Activated T-cell treated with anti-CD3 and anti-CD28 coated beads, Interleukin-2, amount 50 U/mL, for 24 hours (primary cell): ENCODE measurements at regions not wholly inside any gene's neighbourhood (a gene's known extent, or its start where the extent isn't known, plus 50 kb on each side); places are given as distances from the start of the nearest gene placed in this dataset.

Experiments used
- DNase-seq: peaks from one replicate; pipeline ENCODE4 v3.0.0-alpha.2; 2020
- H3K27ac Mint-ChIP-seq: 2 replicates; pipeline ENCODE4 v1.8.0; 2020; ENCODE audit warnings: mild to moderate bottlenecking, mixed read lengths
- H3K27me3 Mint-ChIP-seq: 2 replicates; pipeline ENCODE4 v1.8.0; 2020; ENCODE audit warnings: mixed read lengths
- H3K36me3 Mint-ChIP-seq: 2 replicates; pipeline ENCODE4 v1.8.0; 2020; ENCODE audit warnings: low read depth, mixed read lengths
- H3K4me1 Mint-ChIP-seq: 2 replicates; pipeline ENCODE4 v1.8.0; 2020; ENCODE audit warnings: low read depth, mixed read lengths
- H3K4me3 Mint-ChIP-seq: 2 replicates; pipeline ENCODE4 v1.8.0; 2020; ENCODE audit warnings: mild to moderate bottlenecking, moderate library complexity, mixed read lengths
- H3K9me3 Mint-ChIP-seq: 2 replicates; pipeline ENCODE4 v1.8.0; 2020; ENCODE audit warnings: mixed read lengths

DNA sequence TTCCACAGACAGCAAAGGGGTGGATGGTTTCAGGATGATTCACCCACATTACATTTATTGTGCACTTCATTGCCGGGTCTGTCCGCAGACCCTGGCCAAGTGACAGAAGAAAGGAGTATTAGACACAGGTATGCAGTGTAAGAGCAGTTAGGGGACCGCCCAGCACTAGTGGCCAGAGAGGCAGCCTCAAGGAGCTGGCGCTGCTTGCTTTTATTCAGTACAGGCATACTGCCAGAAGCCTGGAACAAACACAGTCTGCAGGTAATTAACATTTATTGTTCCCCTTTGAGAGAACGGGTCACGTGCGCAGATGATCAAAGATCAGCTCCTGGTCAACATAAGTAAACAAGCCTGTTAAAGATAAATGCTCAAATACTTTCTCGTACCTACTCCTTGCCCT is 1639.0 kb upstream of the IGFBP7 start:
- DNase-seq: no peak
- Mint-ChIP-seq H3K9me3 (peaks cover 5% of the 10 kb centered on the region), H3K4me1 (no peaks in the 10 kb centered on the region), H3K27me3 (no peaks in the 10 kb centered on the region), H3K36me3 (no peaks in the 10 kb centered on the region), H3K27ac (no peak overlapping the region), H3K4me3 (no peak overlapping the region)

DNA sequence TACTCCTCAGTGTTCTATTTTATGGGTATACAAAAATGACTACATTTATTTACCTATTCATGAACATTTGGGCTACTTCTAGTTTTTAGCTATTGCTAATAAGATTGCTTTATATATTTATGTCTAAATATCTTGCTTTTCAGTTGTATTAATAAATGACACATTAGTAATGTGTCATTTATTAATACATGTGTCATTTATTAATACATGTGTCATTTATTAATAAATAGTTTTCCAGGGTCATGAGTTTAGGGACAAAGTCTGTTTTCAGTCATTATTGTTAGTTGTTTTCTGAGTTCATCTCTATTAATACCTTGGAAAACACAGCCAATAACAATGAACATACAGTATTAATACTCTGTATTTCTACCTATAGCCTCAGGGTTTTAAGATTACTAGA is 1630.7 kb upstream of the IGFBP7 start:
- Mint-ChIP-seq H3K36me3 (no peaks in the 10 kb centered on the region), H3K4me3 (no peak overlapping the region), H3K9me3 (peaks cover 17% of the 10 kb centered on the region), H3K27ac (no peak overlapping the region), H3K27me3 (no peaks in the 10 kb centered on the region), H3K4me1 (no peaks in the 10 kb centered on the region)
- no peak for DNase-seq

DNA sequence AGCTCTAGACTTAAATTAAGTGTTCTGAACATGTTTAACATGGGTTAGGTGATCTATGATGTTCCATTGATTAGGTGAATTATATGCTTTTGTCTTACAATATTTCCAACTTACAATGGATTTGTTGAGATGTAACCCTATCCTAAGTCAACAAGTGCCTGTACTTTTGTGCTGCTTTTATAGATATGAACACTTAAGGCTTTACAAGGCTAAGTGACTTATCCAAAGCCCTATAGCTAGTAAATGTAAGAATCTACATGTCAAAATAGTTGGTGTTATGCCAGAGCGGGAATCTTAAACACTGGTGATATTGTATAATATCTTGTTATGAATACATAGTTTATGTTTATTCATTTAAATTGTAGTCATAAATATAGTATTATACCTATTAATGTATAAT is 1629.1 kb upstream of the IGFBP7 start:
- no peak overlapping the region for H3K4me3 Mint-ChIP-seq
- H3K9me3 Mint-ChIP-seq: peaks cover 17% of the 10 kb centered on the region
- no peaks in the 10 kb centered on the region for H3K27me3 Mint-ChIP-seq
- no peaks in the 10 kb centered on the region for H3K36me3 Mint-ChIP-seq
- DNase-seq: no peak
- no peak overlapping the region for H3K27ac Mint-ChIP-seq
- H3K4me1 Mint-ChIP-seq: no peaks in the 10 kb centered on the region

DNA sequence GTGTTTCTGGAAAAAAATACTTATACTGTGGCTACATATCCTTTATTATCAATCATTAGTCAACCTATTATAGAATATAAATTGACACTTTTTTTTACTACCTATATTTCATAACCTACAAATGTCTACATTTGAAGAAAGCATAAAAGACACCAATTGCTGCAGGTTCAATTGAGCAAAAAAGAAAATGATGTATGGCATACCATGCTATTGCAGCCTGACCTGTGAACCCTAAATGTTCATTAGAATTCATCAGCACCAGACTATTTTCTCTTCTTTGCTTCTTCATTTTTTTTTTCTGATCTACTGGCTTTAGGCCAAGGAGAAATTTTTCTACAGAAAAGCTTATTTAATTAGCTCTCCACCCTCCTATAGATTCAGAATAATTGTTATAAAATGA is 1628.2 kb upstream of the IGFBP7 start:
- H3K27ac Mint-ChIP-seq: no peak overlapping the region
- H3K27me3 Mint-ChIP-seq: no peaks in the 10 kb centered on the region
- H3K4me1 Mint-ChIP-seq: no peaks in the 10 kb centered on the region

DNA sequence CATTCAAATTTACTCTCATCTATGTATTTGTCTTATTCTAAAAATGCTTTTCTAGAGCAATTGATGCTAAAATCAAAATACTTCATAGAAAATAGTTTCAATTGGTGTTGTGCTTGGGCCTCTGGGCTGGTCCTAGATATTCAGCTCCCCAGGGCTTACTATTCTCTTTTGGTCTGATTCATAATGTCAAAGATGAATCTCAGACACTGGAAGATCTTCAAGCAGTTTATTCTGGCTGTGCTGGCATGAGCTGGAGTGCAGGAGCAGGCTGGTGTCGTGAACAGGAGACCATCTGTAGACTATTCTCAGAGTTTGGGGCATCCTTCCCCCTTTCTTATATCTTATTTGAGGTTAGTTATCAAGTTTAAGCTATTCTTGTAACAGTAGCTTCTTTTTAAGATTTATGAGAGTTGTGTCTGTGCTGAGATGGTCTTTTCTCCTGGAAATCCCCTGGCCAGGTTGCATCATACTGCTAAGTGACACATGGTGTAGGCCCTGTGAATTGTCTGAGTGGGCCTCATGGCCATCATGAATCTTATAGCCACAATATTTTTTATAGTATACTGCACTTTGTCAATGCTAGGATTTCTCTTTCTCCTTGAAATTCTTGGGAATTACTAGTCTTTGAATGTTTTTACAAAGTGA is 1624.0 kb upstream of the IGFBP7 start:
- no peaks in the 10 kb centered on the region for H3K27me3 Mint-ChIP-seq
- no peaks in the 10 kb centered on the region for H3K36me3 Mint-ChIP-seq
- no peak for DNase-seq
- H3K4me1 Mint-ChIP-seq: no peaks in the 10 kb centered on the region
- H3K4me3 Mint-ChIP-seq: no peak overlapping the region
- H3K9me3 Mint-ChIP-seq: peaks cover 10% of the 10 kb centered on the region
- H3K27ac Mint-ChIP-seq: no peak overlapping the region

More for the DNA sequence above, 1628.2 kb upstream of the IGFBP7 start:
- Mint-ChIP-seq H3K9me3 (peaks cover 17% of the 10 kb centered on the region), H3K4me3 (no peak overlapping the region), H3K36me3 (no peaks in the 10 kb centered on the region)
- DNase-seq: no peak

DNA sequence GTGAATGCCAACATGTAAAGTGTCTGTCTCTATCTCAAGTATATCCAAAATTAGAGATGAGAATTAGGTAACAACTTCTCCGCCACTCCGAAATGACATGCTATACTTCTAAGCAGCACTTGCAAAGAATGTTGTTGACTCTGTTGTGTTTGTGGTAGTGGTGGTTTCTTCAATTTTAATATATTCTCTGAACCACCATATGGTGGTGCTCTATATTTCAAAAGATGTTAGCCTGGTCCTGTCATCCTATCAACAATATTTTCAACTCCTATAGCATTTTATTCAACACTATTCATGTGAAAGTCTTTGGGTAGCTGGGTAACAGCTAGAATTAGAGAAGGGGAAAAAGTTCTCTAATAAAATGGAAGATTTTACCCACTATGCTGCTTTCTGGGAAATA is 1622.8 kb upstream of the IGFBP7 start:
- Mint-ChIP-seq H3K27me3 (no peaks in the 10 kb centered on the region), H3K27ac (no peak overlapping the region), H3K9me3 (peaks cover 5% of the 10 kb centered on the region), H3K36me3 (no peaks in the 10 kb centered on the region), H3K4me3 (no peak overlapping the region), H3K4me1 (no peaks in the 10 kb centered on the region)
- no peak for DNase-seq

DNA sequence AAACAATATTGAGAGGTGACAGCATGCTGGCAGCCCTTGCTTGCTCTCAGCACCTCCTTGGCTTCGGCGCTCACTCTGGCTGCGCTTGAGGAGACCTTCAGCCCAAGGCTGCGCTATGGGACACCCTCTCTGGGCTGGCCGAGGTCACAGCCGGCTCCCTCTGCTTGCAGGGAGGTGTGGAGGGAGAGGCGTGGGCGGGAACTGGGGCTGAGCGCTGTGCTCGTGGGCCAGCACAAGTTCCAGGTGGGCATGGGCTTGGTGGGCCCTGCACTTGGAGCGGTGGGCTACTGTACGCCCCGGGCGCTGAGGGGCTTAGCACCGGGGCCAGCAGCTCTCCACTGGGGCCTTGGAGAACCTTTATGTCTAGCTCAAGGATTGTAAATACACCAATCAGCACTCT is 1613.8 kb upstream of the IGFBP7 start:
- H3K27me3 Mint-ChIP-seq: no peaks in the 10 kb centered on the region
- no peak overlapping the region for H3K27ac Mint-ChIP-seq
- no peak for DNase-seq
- H3K4me3 Mint-ChIP-seq: no peak overlapping the region
- peaks cover 2% of the 10 kb centered on the region for H3K9me3 Mint-ChIP-seq
- H3K36me3 Mint-ChIP-seq: no peaks in the 10 kb centered on the region
- H3K4me1 Mint-ChIP-seq: no peaks in the 10 kb centered on the region

DNA sequence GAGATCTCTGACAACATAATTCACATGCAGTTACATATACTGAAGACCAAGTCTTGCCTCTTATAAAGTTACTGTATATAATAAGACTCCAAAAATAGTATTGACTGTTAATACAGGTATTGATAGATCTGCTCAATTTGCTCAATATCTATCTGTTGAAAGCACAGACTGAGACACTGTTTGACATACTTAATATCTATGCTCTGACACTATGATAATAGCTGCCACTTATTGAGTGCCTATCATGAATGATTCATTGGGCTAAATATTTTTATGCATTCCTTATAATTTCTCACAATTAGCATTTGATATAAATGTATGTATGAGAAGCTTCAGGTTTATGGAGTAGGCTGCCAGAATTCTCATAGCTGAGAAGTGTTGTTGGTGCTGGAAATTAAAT is 1600.9 kb upstream of the IGFBP7 start:
- no peaks in the 10 kb centered on the region for H3K4me1 Mint-ChIP-seq
- DNase-seq: no peak
- H3K36me3 Mint-ChIP-seq: no peaks in the 10 kb centered on the region
- H3K27me3 Mint-ChIP-seq: no peaks in the 10 kb centered on the region
- H3K4me3 Mint-ChIP-seq: no peak overlapping the region
- H3K27ac Mint-ChIP-seq: no peak overlapping the region
- H3K9me3 Mint-ChIP-seq: peaks cover 19% of the 10 kb centered on the region

DNA sequence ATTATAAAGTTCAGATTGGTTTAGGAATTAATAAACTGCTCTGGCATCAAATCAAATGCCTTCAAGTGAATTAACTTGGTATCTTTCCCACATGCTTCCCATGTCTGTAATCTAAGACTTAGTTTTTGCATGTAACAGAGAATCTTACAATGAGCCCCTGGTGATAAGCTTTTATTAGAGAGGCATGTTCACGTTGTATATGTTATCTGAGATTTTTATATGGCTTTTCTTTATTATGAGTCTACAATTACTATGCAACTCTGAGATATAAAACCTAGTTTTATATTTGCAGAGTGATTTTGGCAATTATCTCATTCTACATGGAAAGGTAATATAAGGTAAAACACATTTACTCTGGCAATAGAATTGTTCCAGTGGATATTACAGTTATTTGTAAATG is 1578.4 kb upstream of the IGFBP7 start:
- DNase-seq: no peak
- Mint-ChIP-seq H3K36me3 (no peaks in the 10 kb centered on the region), H3K27ac (no peak overlapping the region), H3K27me3 (no peaks in the 10 kb centered on the region), H3K4me1 (no peaks in the 10 kb centered on the region), H3K4me3 (no peak overlapping the region), H3K9me3 (peaks cover 7% of the 10 kb centered on the region)

DNA sequence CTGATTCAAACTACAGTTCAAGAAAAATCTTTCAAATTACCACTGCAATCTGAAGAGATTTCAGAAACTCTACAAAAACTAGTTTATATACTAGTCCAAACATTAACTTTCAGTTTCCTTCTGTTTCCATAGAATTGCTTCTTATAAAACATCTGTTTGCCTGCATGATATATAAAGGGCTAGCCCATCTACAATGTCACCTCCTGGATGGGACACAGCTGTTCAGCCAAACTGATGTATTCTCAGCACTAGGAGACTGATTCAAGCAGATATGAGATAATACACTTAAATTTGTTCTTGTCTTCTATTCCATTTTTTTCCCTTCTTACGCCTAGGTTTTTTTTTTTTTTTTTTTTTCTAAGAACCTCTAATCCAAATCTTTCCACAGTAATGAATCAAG is 1569.7 kb upstream of the IGFBP7 start:
- H3K9me3 Mint-ChIP-seq: peaks cover 14% of the 10 kb centered on the region
- H3K4me1 Mint-ChIP-seq: no peaks in the 10 kb centered on the region

DNA sequence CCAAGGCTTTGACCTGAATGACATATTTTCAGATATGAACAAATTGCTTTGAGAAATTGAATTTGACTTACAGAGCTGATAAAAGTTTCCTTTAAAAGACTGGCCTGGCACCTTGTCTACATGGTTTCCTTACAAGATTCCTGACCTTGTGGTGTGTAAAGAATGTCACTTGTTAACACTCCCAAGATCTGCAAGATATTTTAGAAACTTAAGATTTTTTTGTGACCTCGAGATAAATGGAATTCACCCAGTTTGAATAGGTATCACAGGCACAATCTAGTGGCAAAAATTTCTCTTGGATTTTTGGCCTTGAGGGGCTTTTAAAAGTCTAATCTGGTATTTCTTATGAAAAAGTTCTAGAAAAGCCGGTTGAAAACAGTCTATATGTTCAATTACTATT is 1568.9 kb upstream of the IGFBP7 start:
- Mint-ChIP-seq H3K27ac (no peak overlapping the region), H3K27me3 (no peaks in the 10 kb centered on the region), H3K4me1 (no peaks in the 10 kb centered on the region), H3K9me3 (peaks cover 14% of the 10 kb centered on the region), H3K4me3 (no peak overlapping the region), H3K36me3 (no peaks in the 10 kb centered on the region)
- no peak for DNase-seq

More for the DNA sequence above, 1569.7 kb upstream of the IGFBP7 start:
- H3K27ac Mint-ChIP-seq: no peak overlapping the region
- no peaks in the 10 kb centered on the region for H3K36me3 Mint-ChIP-seq
- DNase-seq: no peak
- H3K4me3 Mint-ChIP-seq: no peak overlapping the region
- no peaks in the 10 kb centered on the region for H3K27me3 Mint-ChIP-seq

DNA sequence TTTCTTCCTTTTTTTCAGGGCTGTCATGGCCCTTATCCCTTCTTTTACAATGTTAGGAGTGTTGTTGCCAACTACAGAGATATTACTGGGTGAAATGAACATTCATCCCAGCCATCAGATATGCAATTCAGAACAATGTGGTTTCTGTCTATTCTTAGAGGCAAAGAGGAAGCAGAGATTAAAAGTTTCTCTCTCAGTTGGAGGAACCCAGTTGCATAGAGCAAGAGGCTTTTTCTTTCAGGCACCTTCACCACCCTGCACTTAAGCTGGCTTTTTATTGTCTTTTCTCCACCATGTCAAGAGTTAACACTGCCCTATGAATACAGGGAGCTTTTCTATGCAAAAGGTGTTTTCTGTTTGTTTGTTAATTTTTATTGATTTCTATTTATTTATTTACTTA is 1559.6 kb upstream of the IGFBP7 start:
- Mint-ChIP-seq H3K9me3 (peaks cover 30% of the 10 kb centered on the region), H3K27ac (no peak overlapping the region), H3K4me1 (no peaks in the 10 kb centered on the region), H3K27me3 (no peaks in the 10 kb centered on the region), H3K4me3 (no peak overlapping the region), H3K36me3 (no peaks in the 10 kb centered on the region)
- DNase-seq: no peak

DNA sequence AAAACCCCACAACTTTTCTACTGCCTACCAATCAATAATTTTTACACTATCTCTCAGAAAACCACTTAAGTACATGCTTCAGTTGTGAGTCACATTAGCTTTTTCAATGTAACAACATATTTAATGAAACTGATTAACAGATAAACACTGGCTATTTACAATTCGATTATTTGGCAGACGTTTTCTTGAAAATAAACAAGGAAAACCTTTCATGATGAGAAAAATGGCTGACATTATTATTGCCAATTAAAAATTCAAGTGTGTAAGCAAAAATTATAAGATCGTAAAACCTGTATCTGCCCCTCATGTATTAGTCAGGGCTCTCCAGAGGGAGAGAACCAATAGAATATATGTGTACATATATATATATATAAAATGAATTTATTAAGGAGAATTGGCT is 1555.5 kb upstream of the IGFBP7 start:
- no peaks in the 10 kb centered on the region for H3K27me3 Mint-ChIP-seq
- H3K27ac Mint-ChIP-seq: no peak overlapping the region
- no peaks in the 10 kb centered on the region for H3K36me3 Mint-ChIP-seq
- DNase-seq: no peak
- no peaks in the 10 kb centered on the region for H3K4me1 Mint-ChIP-seq
- peaks cover 27% of the 10 kb centered on the region for H3K9me3 Mint-ChIP-seq
- no peak overlapping the region for H3K4me3 Mint-ChIP-seq

DNA sequence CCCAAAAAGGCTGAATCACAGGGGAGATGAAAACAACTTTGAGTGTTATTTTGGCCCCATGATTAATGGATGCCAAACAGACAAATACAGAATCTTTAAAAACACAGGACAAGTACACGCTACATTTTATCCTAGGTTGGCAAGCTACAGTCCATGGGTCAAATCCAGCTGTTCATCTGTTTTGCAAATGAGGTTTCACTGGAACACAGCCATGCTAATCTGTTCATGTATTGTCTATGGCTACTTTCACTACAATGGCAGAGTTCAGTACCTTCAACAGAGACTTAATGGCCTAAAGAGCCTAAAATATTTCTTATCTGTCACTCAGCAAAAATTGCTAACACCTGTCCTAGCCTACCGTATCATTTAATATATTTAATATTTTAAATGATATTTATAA is 1548.5 kb upstream of the IGFBP7 start:
- Mint-ChIP-seq H3K27ac (no peak overlapping the region), H3K27me3 (no peaks in the 10 kb centered on the region), H3K4me1 (no peaks in the 10 kb centered on the region), H3K9me3 (peaks cover 18% of the 10 kb centered on the region), H3K36me3 (no peaks in the 10 kb centered on the region), H3K4me3 (no peak overlapping the region)
- DNase-seq: no peak

DNA sequence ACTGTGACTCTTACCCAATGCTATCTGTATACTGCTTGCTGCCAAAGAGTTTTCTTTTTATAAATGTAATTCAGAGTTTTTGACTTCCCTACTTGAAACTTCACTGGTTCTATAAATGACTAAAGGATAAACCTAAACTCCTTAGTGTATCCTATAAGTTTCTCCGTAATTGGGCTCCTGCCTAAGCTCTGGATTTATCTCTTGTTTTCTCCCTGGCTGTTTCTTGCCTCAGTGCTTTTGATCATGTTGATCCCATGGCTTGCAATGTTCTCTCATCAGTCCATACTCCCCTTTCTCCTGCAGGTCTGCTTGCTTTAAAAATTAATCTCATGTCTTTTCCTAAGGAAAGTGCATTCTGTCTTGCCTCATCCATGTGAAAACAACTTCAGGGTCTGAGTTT is 1543.1 kb upstream of the IGFBP7 start:
- H3K27ac Mint-ChIP-seq: no peak overlapping the region
- H3K36me3 Mint-ChIP-seq: no peaks in the 10 kb centered on the region
- no peaks in the 10 kb centered on the region for H3K27me3 Mint-ChIP-seq
- no peak overlapping the region for H3K4me3 Mint-ChIP-seq
- peaks cover 6% of the 10 kb centered on the region for H3K9me3 Mint-ChIP-seq
- no peak for DNase-seq
- H3K4me1 Mint-ChIP-seq: no peaks in the 10 kb centered on the region

DNA sequence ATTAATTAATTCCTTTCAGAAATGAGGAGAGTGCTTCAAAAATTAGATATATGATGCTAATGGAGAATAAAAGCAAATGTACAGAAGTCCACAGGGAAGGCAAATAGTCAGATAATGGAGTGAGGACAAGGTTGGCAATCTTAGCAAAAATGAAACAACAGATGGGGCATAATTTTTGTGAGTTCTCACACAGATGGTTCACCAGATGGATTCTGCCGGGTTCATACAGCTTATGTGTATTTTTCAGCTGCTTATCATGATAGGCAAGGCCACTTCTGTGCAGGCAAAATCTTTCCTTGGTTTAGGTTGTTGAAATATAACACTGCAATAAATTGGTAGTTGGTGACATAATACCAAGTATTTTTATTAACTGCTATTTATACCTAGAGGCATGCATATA is 1539.0 kb upstream of the IGFBP7 start:
- Mint-ChIP-seq H3K4me1 (no peaks in the 10 kb centered on the region), H3K36me3 (no peaks in the 10 kb centered on the region), H3K27ac (no peak overlapping the region), H3K4me3 (no peak overlapping the region), H3K9me3 (peaks cover 10% of the 10 kb centered on the region), H3K27me3 (no peaks in the 10 kb centered on the region)
- no peak for DNase-seq
